ENCODE measurements at regions not wholly inside any gene's neighbourhood (a gene's known extent, or its start where the extent isn't known, plus 50 kb on each side); places are given as distances from the start of the nearest gene placed in this dataset.
"Not testable (repeated sequence)": the region's sequence is repeated elsewhere in the genome, so short reads cannot be mapped to it uniquely, and the experiment has no call there.

DNA sequence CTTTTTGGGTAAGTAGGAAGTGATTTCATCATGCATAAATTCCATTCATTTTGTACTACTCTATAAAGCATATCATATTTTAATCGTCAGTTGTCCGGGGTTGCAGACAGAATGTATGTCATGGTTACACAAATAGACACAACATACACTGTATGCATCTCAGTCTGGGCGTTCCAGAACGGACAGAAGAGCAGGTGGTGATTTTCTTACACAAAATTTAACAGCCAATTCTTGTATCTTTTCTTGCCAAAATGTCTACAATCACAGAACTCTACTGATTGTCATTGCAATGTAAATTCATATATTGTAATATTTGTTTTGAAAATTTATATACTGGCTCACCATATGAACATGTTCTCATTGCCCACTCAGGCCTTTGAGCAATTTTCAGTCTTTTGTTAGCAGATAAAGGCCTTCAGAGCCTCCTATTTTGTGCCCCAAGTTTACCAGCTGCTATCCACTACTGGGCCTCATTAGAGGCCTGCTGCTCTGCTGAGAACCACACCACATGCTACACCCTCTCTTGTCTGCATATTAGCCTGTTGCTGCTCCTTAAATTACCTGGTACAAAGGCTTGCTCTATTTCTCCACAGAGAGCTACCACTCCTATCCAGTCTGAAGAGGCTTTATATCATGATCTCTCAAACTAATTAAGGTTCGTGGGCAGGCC, 61.5 kb downstream of the PRDM13 start:
- DNase-seq: peak; percentile 20 to 74

DNA sequence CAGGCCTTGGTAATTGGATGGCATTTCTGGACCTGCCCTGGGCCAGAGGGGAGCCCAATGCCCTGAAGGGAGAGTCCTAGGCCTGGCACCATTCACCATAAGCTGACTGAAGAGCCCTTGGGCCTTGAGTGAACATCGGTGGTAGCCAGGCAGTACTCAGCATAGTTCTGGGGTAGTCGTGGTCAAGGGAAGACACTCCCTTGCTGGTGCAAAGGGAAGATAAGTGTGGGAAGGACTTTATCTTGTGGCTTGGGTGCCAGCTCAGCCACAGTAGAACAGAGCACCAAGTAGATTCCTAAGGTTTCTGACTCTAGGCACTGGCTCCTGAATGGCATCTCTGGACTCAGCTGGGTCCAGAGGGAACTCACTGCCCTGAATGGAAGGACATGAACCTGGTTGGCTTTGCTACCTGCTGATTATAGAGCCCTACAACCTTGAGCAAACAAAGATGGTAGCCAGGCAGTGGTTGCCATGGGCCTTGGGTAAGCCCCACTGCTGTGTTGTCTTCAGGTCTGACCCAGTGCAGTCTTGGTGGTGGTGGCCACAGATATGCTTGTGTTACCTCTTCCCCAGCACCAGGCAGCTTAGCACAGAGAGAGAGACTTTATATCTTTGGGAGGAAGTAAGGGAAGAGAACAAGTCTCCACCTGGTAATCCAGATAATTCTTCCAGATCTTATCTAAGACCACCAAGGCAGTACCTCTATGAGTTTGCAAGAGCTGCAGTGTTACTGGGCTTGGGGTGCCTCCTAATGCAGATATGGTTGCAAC, 83.5 kb downstream of the PRDM13 start:
- no peak for DNase-seq

DNA sequence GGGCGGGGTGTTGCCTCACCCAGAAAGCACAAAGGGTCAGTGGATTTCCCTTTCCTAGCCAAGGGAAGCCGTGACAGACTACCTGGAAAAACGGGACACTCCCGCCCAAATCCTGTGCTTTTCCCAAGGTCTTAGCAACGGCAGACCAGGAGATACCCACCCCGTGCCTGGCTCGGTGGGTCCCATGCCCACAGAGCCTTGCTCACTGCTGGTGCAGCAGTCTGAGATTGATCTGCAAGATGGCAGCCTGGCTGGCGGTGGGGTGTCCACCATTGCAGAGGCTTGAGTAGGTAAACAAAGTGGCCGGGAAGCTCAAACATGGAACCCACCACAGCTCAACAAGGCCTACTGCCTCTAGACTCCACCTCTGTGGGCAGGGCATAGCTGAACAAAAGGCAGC, 95.7 kb downstream of the PRDM13 start:
- not testable (repeated sequence) for DNase-seq

DNA sequence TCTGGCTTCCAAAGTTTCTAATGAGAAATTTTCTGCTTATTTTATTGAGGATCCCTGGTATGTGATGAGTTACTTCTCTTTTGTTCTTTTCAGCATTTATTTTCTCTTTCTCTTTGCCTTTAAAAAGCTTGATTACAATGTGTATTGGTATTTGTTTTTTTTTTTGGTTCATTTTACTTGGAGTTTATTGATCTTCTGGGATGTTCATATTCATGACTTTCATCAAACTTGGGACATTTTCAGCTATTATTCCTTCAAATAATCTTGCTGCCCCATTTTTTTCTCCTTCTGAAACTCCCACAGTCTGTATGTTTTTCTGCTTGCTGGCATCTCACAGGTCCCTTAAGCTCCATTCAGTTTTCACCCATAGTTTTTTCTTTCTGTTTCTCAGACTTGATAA, 102.4 kb downstream of the PRDM13 start:
- DNase-seq: no peak

DNA sequence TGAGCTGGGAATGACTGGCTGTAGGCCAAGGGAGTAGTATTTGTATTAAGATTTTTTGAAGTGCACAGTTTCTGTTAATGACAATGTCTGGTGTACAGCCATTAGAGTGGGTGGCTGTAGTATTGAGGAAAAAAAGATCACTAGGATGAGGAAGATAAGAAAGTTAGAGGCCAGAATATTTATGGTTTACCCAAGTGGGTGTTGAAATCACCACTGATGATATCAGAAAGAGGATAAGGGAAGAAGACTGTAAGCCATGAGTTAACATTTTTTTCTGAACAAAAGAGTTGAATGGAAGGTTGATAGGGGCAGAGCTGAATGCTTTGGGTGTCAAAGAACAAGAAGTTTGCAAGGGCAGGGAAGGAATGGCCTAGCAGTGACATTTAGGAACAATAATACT, 104.7 kb downstream of the PRDM13 start:
- no peak for DNase-seq

DNA sequence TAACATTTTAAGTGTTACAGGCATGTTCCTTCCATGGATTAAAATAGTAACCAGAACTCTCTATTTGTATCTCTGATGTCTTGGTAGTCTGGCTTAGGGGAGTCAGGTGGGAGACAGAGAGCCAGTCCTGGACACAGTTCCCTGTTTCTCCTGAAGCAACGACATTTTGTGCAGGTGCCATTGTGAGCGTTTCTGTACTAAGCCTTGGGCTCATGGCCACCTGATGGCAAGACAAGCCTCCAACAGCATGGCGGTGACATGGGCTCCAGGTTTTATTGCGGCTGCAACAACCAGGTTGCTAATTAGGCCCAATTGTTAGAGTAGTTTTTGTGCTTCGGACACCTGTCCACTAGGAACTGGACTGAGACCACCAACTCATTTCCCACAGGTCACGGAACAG, 105.3 kb downstream of the PRDM13 start:
- DNase-seq: no peak

DNA sequence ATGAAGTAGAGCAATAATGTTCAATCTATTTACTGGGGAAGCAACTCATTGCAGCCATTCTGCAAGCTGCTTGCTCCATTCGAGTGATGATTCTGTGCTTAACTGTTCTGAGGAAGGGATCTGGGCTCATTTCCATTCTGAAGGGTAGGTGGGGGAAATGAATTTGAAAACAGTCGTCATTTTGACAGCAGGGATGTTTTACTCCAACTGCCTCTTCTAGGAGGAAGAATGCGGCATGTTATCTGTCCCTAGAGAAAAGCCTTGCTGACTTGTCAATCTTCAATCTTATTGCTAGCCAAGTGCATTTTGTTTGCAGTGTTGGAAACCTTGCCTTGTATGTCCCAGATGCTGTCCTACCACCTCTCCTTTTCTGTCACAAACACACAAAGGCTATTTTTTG, 105.9 kb downstream of the PRDM13 start:
- no peak for DNase-seq

DNA sequence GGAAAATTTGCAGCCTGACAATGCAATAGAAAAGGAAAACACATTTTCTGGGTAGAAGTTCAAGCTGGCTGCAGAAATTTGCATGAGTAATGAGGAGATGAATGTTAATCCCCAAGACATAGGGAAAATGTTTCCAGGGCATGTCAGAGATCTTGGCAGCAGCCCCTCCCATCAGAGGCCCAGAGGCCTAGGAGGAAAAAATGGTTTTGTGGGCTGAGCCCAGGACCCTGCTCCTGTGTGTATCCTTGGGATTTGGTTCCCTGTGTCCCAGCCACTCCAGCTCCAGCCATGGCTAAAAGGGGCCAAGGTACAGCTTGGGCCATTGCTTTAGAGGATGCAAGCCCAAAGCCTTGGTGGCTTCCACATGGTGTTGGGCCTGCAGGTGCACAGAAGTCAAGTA, 115.4 kb downstream of the PRDM13 start:
- DNase-seq: not testable (repeated sequence)

DNA sequence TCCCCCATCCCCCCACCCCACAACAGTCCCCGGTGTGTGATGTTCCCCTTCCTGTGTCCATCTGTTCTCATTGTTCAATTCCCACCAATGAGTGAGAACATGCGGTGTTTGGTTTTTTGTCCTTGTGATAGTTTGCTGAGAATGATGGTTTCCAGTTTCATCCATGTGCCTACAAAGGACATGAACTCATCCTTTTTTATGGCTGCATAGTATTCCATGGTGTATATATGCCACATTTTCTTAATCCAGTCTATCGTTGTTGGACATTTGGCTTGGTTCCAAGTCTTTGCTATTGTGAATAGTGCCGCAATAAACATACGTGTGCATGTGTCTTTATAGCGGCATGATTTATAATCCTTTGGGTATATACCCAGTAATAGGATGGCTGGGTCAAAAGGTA, 123.6 kb downstream of the PRDM13 start:
- DNase-seq: not testable (repeated sequence)

DNA sequence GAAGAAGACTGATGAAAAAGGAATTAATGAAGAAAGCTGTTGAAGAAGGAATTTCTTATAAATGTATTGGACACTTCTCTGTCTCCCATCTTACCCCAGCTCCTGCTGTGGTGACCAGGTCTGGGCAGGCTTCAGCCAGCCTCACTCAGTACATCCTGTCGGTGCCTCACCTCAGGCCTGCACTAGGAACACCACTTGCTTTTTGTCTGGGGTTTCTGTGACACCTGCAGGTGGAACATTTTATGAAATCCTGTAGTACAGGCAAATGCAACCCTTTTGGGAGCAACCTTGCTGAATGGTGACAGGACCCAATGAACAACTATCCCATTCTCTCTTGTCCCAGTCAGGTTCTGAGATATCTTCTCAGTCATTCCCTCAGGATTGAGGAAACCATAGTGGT, 129.7 kb downstream of the PRDM13 start:
- DNase-seq: peak in 1 of 2 experiments; percentile 17

DNA sequence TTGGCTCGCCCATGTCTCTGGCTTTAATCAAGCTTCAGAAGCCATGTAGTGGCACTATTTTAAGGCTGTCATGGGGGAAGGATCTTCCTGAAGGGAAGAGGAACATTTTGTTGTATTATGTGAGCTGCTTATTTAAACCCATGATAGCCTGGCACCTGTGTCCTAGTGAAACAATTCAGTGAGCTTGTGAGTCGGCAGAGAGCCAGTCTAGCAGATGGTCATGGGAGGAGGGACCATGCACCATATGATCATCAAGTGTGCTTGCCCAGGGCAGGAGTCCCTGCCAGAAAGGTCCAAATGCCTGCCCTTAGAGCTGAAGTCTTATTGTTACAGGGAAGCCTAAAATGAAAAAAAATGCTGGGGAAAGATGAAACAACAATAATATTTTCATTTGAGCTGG, 132.9 kb downstream of the PRDM13 start:
- peak; percentile 82 to 93 for DNase-seq

DNA sequence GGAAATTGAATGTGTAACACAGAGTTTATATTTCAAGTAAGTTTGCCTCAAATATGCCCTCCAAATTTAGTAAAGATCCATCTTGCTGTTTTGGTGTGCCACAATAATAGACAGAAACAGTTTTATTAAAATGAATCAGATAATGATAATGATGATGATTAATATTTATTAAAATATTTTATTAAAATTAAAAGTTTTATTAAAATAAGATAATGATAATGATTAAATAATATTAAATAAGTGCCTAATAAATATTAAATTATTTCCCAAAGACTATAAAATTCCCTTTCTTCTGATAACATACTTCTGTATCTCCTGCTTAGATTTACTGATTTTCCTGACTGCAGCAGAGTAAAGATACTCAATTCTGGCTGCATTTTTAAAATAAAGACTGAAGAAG, 134.5 kb downstream of the PRDM13 start:
- no peak for DNase-seq

DNA sequence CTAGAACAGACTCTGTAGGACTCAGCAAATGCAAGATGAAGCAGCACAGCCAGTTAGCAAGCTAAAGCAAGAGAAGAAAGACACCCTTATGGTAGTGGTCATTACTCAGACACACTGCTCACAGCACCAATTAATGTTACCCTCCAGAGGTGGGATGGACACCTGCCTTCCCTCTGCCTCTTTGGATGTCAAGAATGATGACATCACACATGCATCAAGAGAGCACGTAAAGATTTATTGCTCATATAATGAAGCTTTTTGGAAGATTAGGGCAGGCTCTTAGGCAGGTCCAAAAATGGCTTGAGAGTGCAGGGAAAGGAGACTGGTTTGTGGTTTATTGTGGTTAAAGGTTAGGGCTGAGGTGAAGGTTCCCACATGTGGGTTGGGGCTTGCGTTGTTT, 137.0 kb downstream of the PRDM13 start:
- no peak for DNase-seq

DNA sequence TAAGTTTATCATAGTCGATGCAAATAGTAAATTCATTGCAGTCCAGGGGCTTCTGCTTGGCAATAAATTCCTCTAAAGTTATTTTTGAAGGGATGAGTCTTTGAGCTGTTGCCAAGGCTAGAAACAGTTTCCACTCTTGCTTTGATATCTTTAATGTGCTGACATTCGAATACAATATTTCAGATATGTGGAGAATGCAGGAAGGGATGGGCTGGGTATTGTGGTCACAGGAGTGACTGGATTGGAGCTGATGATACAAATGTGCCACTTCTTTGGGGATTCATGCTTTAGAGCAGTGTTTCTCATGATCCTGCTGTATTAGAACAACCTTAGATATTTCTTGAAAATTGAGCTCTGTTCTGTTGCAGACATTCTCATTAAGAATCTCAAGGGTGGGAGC, 139.0 kb downstream of the PRDM13 start:
- no peak for DNase-seq

DNA sequence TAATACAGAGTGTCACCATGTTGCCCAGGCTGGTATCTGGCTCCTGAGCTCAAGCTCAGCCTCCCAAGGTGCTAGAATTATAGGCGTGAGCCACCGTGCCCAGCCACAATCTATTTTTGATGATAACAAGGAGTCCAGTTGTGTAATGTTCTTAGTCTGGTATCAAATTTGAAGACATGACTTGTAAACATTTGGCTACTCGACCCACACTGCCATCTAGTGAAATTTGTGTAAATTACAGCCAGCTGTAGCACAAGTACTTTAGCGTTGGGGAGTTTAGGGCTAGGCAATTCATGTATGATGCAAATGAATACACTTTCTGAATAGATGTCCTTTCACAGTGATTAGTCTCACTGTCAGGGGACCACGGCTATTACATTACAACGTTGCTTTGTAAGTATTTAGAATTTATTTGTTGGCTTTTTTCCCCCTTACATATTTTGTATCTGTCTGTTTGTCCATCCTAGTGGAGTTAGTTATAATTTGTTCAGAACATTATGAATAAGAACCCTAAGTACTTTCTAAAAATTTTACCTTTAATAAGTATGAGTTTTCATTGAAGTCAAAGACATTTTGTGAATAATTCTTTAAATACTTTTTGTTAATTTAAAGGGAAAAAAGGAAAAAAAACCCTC, 139.7 kb downstream of the PRDM13 start:
- DNase-seq: peak; percentile 46 to 88

DNA sequence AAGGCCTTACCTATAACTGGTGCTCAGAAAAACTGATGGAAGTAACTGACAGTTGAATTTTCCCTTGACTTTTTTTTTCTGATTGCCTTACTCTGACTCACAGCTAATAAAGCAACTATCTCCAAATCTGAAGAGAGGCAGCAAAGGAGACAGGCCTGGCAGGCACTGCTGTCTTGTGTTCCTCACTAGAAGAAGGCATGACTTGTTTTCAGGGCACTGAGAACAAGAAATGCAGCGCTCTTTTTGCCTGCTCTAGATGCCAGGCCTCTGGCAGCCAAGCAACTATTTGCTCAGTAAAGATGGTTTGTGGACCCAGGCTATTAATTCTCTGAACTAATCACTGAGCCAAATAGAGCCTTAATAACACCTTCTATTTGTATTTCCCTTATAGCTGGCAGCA, 155.1 kb downstream of the PRDM13 start:
- no peak for DNase-seq

DNA sequence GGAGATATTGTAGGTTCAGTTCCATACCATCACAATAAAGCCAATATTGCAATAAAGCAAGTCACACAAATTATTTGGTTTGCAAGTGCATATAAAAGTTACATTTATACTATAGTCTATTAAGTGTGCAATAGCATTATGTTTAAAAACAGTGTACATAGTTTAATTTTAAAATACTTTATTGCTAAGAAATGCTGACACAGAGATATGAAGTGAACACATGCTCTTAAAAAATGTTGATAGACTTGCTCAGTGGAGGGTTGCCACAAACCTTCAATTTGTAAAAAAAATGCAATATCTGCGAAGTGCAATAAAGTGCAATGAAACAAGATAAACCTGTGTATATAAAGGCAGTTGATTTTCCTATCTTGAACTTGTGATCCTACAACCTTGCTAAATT, 161.5 kb downstream of the PRDM13 start:
- no peak for DNase-seq

DNA sequence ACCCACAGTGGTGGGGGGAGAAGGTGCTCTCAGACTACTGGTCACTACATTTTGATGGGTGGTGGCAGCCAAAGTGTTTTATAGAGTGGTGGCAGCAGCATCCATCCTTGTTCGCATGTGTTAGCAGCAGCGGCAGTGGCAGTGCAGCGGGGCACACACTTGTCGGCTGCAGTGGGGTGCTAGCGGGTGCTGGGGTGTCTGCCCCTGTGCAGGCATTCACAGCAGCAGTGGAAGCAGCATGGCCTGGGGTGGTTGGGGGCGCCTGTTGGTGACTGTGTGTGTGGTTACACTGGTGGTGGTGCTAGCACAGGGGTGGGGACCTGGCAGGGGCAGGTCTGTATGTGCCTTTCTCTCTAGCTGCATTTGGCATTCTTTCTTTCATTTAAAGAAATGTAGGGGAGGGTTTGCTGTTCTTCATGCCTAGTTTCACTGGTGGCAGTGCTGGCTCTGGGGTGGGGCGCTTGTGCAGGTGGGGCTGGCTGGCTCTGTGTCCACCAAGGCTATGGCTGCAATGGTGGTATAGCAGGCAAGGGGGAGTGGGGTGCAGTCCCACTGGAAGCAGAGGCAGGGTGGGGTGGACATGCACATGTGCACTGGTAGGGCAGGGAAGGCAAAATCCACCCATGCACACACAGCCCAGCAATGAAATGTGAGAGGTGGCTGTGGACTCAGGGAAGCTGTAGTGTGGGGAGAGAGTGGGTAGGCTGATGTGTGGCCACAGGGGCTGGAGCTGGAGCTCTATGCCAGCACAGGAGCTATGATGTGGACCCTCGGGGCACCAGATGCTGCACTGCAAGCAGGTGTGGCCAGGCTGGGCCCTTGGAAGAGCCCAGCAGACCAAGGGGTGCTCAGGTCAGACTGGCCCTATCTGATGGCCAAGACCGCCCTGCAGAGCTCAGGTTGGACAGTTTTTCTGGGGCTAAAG, 173.3 kb downstream of the PRDM13 start:
- DNase-seq: no peak

DNA sequence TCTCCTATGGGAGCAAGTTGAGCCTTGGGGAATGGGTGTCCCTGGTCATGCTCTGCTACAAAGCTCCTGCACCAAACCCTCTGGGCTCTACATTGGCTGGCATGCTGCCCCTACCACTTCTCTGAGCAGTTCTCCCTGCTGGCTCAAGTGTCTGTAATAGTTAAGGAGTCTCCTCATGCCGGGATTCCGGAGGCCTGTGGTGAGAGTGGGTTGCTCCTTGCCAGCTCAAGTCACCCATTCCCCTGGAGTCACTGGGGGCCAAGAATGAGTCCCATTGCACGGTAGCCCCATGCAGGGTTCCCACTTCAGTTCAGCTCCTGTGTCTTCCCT, 173.9 kb downstream of the PRDM13 start:
- no peak for DNase-seq

DNA sequence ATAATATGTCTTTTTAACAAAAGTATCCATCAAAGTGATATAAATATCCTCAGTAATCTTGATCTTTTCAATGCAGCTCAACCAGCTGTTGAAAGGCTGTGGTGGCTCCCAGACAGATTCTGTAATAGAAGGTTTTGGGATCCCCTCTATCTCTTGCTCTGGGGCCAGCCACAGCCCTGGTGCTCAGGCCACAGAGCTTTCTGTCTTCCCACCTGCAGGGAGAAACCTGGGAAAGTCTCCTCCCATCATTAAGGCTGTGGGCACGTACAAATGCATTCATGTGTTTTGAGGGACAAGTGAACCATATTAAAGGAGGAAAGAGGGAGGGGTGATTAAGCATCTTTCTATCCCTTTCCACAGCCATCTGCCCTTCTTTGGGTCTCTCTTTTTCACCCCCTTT, 183.1 kb downstream of the PRDM13 start:
- DNase-seq: peak; percentile 6 to 21

DNA sequence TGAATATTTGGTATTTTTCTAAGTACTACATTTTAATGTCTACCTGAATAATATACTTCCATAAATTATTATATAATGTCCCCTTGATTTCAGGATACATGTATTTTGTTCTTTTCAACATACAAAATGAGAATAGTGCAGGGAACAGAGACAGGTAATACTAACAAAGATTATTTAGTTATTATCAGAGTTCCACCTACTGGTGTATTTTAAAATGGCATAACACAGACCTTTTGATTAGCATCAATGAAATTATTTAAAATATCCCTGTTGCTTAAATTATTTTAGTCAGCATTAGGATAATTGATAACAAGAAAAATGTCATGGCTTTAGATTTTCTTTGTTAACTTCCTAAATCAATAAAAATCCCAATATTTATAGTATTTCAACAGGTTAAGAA, 184.0 kb downstream of the PRDM13 start:
- peak in 1 of 2 experiments; percentile 51 for DNase-seq

DNA sequence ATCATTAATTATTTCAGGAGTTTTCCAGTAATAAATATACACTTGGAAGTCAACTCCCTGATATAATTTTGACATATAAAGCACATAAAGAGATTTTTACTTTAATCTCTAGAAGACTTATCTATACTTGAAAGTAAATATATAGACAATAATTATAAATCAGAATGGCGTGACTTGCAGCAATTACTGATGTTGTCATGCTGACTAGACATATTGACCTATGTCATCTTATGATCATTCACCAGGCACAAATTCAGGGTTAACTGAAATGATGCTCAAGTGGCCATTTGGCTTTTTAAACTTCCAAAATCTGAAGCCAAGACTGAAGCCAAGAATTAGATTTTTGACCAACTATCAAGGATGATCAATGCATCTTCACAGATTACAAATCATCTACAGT, 192.2 kb downstream of the MCHR2 start:
- DNase-seq: no peak

DNA sequence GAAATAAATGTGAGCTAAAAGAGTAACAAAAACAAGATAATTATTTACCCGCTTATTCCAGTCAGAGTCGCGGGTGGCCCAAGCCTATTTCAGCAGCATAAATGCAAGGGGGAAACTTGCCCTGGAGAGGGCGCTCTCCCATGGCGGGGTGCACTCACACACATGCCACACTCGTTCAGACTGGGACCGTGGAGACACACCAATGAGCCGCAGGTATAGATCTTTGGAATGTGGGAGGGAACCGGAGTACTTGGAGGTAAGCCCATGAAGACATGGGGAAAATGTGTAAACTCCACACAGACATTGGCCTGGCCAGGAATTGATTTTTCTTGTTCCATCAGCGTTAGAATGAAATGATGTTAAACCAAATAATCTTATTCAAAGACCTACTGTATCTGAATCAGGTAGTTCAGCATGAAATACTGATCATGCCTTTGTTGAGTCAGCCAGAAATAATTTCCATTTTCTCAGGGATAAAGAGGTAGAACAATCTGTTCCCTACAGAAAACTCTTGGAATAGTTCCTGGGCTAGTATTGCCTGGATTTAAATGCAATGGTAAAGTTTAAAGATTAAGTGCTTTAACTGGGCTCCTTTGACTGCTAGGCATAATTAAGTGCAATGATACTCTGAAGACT, 191.5 kb downstream of the MCHR2 start:
- no peak for DNase-seq

All from NCI-H524 (cell line).